NCI-H1436 treated with DMSO at 0.1 percent for 48 hours (cell line): ENCODE measurements at regions not wholly inside any gene's neighbourhood (a gene's known extent, or its start where the extent isn't known, plus 50 kb on each side); places are given as distances from the start of the nearest gene placed in this dataset.
"Not testable (repeated sequence)": the region's sequence is repeated elsewhere in the genome, so short reads cannot be mapped to it uniquely, and the experiment has no call there.

Source experiments
- DNase-seq: peaks from one replicate; lab custom pipeline; 2025; lab: John Stamatoyannopoulos, UW

DNA sequence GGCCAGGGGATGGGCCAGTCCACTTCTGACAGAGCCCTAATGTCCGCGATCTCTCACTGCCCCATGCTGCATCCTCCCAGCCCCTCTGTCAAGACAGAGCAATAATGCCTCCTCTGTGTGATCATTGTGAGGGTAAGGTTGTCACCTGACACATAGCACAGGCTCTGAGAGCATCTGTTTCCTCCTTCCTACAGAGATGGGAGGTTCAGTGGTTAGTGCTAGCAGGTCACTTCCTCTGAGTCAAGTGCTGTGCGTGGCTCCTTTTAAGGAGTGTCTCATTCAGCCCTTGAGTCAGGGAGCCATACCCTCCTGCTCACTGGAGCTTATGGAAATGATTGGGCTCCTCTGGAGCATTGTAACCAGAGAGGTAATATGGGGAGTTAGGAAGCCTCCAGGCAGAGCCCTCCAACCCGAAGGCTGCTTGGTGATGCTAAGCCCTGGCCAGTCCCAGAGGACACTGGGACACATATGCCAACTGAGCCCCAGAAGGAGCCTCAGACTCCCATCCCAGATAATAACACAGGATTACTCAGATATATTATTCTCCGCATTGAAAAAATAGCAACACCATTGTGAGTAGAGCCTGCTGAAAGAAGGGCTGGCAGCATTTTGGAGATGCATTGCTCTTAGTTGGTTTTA is 189.0 kb downstream of the GALNT1 start:
- DNase-seq, result no peak

DNA sequence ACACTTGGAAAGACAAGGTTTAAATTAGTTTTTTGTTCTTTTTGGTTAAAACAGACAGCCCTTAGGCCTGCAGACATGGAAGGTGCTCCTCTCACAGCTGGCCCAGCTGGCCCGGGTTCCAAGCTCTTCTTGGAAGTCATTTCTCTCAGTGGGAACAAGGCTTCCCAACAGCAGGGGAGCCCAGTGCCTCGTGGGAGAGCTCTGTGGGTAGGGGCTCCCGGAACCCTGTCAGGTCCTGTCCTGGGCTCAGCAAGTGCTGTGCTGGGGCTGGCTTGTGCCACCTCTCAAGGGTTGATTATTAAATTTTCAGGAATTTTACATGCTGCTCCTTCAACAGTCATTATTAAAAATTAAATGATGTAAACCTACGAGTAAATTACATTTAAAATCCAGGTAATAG is 189.6 kb downstream of the GALNT1 start:
- DNase-seq, result no peak

GRCh38 chr18:35775887-35776286 is 194.3 kb downstream of the GALNT1 start:
- DNase-seq, result no peak

DNA sequence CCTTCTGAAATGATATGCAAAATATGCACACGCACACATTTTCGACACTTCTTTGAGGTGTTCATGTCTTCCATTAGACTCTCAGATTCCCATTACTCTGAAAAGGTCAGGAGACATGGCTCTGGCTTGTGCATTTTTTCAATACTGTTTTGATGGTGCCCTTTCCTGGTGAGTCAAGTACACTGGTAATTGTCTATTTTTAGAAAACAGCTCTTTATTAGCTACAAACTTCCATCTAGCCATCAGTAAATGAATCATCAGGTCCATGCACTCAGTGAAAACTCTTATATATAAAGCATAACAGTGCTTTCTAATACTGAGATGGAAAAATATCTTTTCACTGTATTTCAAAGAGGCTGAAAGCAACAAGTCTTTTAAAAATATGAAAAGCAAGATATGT is 194.9 kb downstream of the GALNT1 start:
- no peak for DNase-seq

- no peak for DNase-seq
These were observed 195.4 kb upstream of the RMP24 start for GRCh38 chr18:35777039-35777438.

GRCh38 chr18:35778850-35779627 is 193.4 kb upstream of the RMP24 start:
- DNase-seq, result no peak

DNA sequence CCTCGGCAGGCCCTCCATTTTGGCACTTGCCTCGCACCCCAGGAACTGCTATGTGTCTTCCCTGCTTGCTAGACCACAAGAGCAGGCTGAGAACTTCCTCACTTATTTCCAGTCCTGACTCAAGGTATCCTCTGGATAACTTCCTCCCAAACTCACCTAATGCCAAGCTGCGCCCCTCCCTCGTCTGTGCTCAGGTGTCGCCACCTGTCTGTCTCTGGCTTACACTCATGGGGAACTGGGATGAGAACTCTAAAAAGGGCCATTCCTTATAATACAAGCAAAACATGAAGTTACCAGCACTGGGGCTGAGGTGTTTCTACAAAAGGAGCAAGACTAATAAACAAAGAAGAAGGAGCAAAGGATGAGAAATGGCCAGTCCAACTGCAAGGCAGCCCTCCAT is 191.5 kb upstream of the RMP24 start:
- DNase-seq, result no peak

DNA sequence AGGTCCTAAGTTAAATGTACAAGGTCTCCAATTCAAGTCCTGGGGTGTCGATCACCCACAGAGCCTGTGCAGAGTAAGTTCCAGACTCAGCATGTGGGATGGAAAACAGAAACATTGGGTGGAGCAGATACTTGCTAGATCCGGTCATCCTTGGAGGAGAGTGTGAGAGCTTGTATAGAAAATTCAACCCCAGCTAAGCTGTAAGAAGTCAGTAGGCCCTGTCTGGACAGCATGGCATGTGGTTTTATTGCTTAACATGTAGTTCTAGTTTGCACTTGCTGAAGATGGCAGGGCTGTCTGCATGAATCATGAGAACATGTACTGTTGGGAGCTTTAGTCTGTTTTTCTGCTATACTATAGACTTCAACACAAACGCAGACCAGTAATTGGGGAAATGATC is 189.6 kb upstream of the RMP24 start:
- DNase-seq, result no peak

- DNase-seq, result no peak
These were observed 186.0 kb upstream of the RMP24 start for GRCh38 chr18:35786365-35787042.

GRCh38 chr18:35789543-35789942 is 182.9 kb upstream of the RMP24 start:
- no peak for DNase-seq

GRCh38 chr18:35797948-35798347 is 174.5 kb upstream of the RMP24 start:
- no peak for DNase-seq

GRCh38 chr18:35803551-35803950 is 168.9 kb upstream of the RMP24 start:
- no peak for DNase-seq

GRCh38 chr18:35804377-35804776 is 168.1 kb upstream of the RMP24 start:
- DNase-seq, result no peak

DNA sequence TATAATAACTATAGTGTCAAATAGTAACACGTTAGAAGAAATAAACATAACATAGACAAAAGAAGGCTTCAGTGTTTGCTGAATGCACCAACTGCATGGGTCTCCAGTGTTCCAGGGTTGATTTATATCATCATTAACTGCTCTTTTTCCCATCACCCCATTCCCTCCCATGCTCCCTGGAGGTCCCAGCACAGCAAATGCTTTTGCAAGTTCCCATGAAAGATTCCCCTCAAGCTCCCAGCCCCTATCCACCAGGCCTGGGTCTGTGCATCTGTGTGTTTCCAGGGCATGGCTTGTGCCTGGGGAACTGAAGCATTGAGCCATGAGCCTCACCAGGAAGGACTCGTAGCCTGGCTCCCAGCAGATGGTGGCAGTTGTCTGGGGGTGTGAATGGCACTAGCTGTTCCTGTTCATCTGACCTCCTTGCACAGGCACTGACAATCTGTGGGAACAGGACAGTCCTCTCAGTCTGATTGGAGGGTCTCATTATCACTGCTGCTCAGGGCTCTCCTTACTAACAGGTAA is 164.6 kb upstream of the RMP24 start:
- DNase-seq, result no peak

- no peak for DNase-seq
These were observed 163.7 kb upstream of the RMP24 start for GRCh38 chr18:35808796-35809195.

DNA sequence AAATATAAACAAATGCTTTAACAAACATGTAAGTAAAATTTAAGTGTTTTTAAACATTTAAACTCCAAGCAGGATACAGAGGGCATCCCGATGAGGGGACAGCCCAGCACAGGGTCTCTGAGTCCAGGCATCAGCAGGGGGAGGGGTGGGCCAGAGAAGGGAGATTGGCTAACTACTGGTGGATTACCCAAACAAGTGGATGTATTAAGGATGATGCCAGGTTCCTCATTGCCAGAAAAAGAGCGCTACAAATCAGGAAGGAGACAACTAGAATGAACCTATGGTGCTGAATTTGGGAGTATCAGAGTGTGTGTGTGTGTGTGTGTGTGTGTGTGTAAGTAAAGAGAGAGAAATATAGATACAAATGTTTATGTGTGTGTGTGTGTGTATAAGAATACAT is 162.0 kb upstream of the RMP24 start:
- DNase-seq, result no peak

DNA sequence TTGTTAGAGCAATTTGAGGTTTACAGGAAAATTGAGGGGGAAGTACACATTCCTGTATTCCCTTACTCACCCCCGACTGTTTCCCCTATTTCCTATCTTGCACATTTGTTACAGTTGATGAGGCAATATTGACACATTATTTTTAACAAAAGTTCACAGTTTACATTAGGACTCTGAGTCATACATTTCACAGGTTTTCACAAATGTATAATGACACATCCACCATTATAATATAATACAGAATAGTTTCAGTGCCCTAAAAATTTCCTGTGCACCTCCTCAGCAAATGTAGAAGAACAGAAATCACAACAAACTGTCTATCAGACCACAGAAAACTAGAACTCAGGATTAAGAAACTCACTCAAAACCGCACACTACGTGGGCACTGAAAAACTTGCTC is 160.6 kb upstream of the RMP24 start:
- no peak for DNase-seq

GRCh38 chr18:35815011-35815410 is 157.5 kb upstream of the RMP24 start:
- DNase-seq, result not testable (repeated sequence)

- no peak for DNase-seq
These were observed 156.5 kb upstream of the RMP24 start for GRCh38 chr18:35816003-35816402.

DNA sequence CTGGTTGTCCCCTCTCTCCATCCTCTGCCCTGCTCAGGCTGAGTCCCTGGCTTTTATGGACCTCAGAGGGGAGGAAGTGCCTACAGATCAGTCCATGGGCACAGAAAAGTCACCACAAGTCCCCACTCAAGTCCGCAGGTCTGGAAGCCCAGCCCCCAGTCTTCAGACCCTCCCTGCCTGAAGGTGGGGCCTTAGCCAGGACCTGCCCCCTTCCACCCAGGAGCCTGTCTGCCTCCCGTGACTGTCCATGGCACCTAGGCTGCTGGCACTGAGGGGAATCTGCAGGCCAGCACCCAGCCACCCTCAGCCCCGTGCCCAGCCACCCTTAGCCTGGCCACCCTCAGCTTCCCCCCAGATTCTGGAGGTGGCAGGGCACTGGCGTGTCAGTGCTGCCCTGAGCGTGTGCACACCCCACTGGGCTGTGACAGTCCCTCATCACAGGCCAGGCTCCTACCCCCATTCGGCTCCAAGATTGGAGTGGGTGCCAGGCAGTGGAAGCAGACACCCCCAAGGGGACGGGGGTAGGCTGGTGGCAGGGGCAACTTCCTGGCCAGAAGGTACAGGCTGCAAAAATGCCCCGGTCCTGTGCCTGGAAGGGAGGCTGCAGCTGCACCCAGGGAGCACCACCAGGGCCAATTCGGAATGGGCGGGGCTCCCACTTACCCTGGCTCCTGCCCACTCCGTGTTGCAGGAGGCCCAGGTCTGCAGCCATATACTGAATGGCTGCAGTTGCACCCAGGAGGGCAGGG is 154.7 kb upstream of the RMP24 start:
- DNase-seq, result no peak

DNA sequence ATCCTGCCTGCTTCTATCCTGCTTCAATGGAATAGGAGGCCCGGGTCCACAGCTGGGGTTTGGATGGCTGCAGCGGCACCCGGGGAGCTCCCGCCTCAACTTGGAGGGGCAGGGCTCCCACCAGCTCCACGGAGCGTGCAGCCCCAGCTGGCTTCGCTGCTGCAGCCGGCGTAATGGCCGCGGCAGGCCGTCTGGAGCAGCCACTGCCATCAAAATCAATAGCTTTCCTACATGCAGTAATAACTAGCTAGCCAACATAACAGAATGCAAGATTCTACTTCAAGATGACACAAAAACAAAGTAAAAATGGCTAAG is 154.2 kb upstream of the RMP24 start:
- DNase-seq, result no peak

DNA sequence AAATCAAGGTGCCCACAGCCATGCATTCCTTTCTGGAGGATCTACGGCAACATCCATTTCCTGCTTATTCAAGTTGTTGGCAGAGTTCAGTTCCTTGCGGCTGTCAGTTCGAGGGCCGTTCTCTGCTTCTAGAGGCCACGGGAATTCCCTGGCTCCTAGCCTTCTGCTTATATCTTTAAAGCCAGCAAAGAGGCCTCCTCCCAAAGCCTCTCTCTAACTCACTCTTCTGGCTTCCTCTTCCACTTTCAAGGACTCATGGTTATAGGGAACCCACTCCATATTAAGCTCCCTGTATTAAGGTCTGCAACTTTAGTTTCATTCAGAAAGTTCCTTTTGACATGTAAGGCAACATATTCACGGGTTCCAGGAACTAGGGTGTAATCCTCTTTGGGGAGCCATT is 150.1 kb upstream of the RMP24 start:
- DNase-seq, result no peak

DNA sequence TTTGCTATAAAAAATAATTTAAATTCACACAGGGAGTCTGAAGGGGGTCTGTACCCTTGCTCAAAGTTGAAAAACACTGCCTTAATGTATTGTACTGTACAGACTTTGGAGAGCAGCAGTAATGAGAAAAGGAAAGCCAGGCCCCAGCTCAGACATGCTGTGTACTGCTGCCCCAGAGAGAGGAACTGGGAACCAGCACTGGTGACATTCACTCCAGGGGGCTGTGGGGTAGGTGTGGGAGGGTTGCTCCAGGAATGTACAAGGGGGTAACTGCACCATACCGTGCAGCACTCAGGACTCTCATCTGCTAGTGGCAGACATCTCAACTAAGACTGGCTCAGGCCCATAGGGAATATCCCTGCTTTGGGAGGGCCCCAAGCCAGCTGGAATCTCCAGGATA is 146.0 kb upstream of the RMP24 start:
- no peak for DNase-seq
